B cell (primary cell): ENCODE measurements at regions not wholly inside any gene's neighbourhood (a gene's known extent, or its start where the extent isn't known, plus 50 kb on each side); places are given as distances from the start of the nearest gene placed in this dataset.

Source experiments
- CTCF ChIP-seq: fragments of 200-600 bp; IDR thresholded peaks from one replicate; pipeline ENCODE4 v1.8.0; 2022; ENCODE audit warnings: antibody characterized with exemption, mild to moderate bottlenecking
- EZH2 ChIP-seq: IDR thresholded peaks from 2 replicates; pipeline ENCODE4 v1.6.1; 2012; ENCODE audit warnings: borderline replicate concordance, low read depth, mild to moderate bottlenecking, moderate library complexity, low read length; ENCODE audit not compliant: insufficient read depth, poor library complexity, severe bottlenecking

DNA sequence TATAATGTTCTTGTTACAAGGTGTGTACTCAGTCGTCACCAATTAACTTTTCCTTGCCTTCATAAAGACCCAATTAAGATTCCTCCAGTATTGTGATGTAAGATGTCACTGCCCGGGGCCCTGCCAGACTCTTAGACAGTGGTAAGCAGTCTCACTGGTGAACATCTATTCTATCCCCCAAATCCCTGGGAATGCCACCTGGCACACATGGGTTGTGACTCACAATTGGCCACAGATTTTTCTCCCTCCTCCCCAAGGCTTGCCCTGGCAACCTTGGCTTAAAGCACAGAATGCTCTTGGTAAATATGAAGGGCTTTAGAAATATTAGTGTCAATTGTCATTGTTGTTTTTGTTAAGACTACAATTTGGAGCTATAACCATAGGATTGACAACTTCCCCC, 287.9 kb downstream of the ETAA1 start:
- TF ChIP-seq CTCF: no peak
- no peak for TF ChIP-seq EZH2
